ENCODE measurements at regions not wholly inside any gene's neighbourhood (a gene's known extent, or its start where the extent isn't known, plus 50 kb on each side); places are given as distances from the start of the nearest gene placed in this dataset.

- TF ChIP-seq POLR2A (IDR thresholded peaks at IDR 0.05), result no peak
- TF ChIP-seq CTCF (IDR thresholded peaks at IDR 0.05), result no peak
These were observed 123.2 kb downstream of the GLRX3 start for GRCh38 chr10:130259380-130259779.
